Left renal cortex interstitium (tissue), 4 donors: ENCODE measurements at regions not wholly inside any gene's neighbourhood (a gene's known extent, or its start where the extent isn't known, plus 50 kb on each side); places are given as distances from the start of the nearest gene placed in this dataset.

Source experiments
- DNase-seq, 4 donors: peaks; one replicate each; pipeline ENCODE4 v3.0.0-alpha.2; 2013; ENCODE audit warnings: low read depth in 4 of 4, low spot score in 2 of 4, missing footprints in 1 of 4

GRCh38 chr13:97134364-97135095, 87.6 kb upstream of the MBNL2 start:
- no peak for DNase-seq

GRCh38 chr13:97135883-97136282, 86.2 kb upstream of the MBNL2 start:
- DNase-seq, result no peak

GRCh38 chr13:97136418-97136817, 85.7 kb upstream of the MBNL2 start:
- no peak for DNase-seq

GRCh38 chr13:97139691-97140090, 82.4 kb upstream of the MBNL2 start:
- DNase-seq, result no peak

GRCh38 chr13:97140131-97140530, 82.0 kb upstream of the MBNL2 start:
- no peak for DNase-seq

GRCh38 chr13:97140611-97141010, 81.5 kb upstream of the MBNL2 start:
- no peak for DNase-seq

- no peak for DNase-seq
Observed at GRCh38 chr13:97141097-97141496, 81.0 kb upstream of the MBNL2 start.

GRCh38 chr13:97141564-97142005, 80.5 kb upstream of the MBNL2 start:
- no peak for DNase-seq

- DNase-seq, result no peak
Observed at GRCh38 chr13:97142452-97142851, 79.7 kb upstream of the MBNL2 start.

- no peak for DNase-seq
Observed at GRCh38 chr13:97145057-97145456, 77.1 kb upstream of the MBNL2 start.

- DNase-seq, result no peak
Observed at GRCh38 chr13:97148894-97149293, 73.2 kb upstream of the MBNL2 start.

- no peak for DNase-seq
Observed at GRCh38 chr13:97160421-97160820, 61.7 kb upstream of the MBNL2 start.

GRCh38 chr13:97161582-97162231, 60.4 kb upstream of the MBNL2 start:
- DNase-seq, result no peak

- DNase-seq, result no peak
Observed at GRCh38 chr13:97165502-97166425, 56.4 kb upstream of the MBNL2 start.

- no peak for DNase-seq
Observed at GRCh38 chr13:97171136-97171535, 51.0 kb upstream of the MBNL2 start.
